Peyer's patch (tissue), 4 donors: ENCODE measurements at regions not wholly inside any gene's neighbourhood (a gene's known extent, or its start where the extent isn't known, plus 50 kb on each side); places are given as distances from the start of the nearest gene placed in this dataset.

ENCODE experiments used
- DNase-seq, 3 donors: peaks; one replicate each; pipeline ENCODE4 v3.0.0-alpha.2; 2017 to 2019
- H3K27ac ChIP-seq, 4 donors: fragments of 200-600 bp; sonication (generic); one replicate each; pipeline ENCODE4 v1.5.1; 2016 to 2019
- H3K27me3 ChIP-seq, 2 donors: fragments of 200-600 bp; sonication (generic); one replicate each; pipeline ENCODE4 v1.5.1; 2019
- H3K36me3 ChIP-seq, 3 donors: fragments of 200-600 bp; sonication (generic); one replicate each; pipeline ENCODE4 v1.5.1; 2016 to 2019
- H3K4me1 ChIP-seq, 4 donors: fragments of 200-600 bp; sonication (generic); one replicate each; pipeline ENCODE4 v1.5.1; 2016 to 2019
- H3K4me3 ChIP-seq, 4 donors: fragments of 200-600 bp; sonication (generic); 1 replicate in 3 of 4; 2 replicates in 1 of 4; pipeline ENCODE4 v1.5.1; 2016 to 2019; ENCODE audit warnings: mild to moderate bottlenecking in 1 of 4
- H3K9me3 ChIP-seq, 4 donors: fragments of 200-600 bp; sonication (generic); one replicate each; pipeline ENCODE4 v1.5.1; 2016 to 2019; ENCODE audit warnings: mild to moderate bottlenecking in 1 of 4
- CTCF ChIP-seq, 6 experiments: fragments of 450-650 bp in 4 of 6; fragments of 200-600 bp in 2 of 6; sonication (generic) in 1 of 6; IDR thresholded peaks; one replicate each; pipeline ENCODE4 v1.5.1; 2017 to 2019; ENCODE audit warnings: antibody characterized with exemption in 6 of 6, mild to moderate bottlenecking in 3 of 6, moderate library complexity in 1 of 6
- POLR2A ChIP-seq, 2 donors: fragments of 450-650 bp; IDR thresholded peaks; one replicate each; pipeline ENCODE4 v1.5.1; 2017; ENCODE audit warnings: antibody characterized with exemption in 2 of 2, mild to moderate bottlenecking in 2 of 2, moderate library complexity in 2 of 2
- small RNA-seq, 2 donors: library from RNA; depleted of rRNA; stranded (forward); fragments of <200 nt; gene quantifications; one replicate each; pipeline ENCODE3, GENCODE V24; 2016

DNA sequence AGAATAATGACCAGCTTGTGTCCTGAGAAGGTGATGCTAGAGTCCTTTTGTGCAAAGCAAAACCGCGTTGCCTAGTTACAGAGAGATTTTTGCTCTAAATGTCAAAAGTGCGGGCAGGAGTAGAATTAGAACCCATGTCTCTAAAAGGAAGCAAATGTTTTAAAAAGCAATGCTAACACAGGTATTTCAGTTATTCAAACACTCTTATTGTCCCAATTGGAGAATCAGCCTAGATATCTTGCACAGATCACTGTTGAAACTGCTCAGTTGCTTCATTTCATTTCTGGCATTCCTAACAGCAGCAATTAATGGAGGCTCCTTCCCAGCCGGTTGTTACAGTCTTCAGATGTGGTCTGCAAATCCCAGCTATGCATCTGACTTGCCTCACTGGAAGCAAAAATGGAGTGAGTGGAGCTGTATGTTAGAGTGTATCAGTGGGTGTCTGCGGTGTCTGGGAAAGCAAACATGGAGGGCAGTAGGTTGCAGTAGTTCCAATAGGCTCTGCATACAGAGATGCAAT lies 55.6 kb upstream of the SEMA6D start:
- Histone ChIP-seq H3K9me3 (no peaks in the 10 kb centered on the region), H3K27ac (no peak overlapping the region), H3K4me1 (no peaks in the 10 kb centered on the region), H3K4me3 (no peak overlapping the region), H3K27me3 (no peaks in the 10 kb centered on the region), H3K36me3 (no peaks in the 10 kb centered on the region)
- TF ChIP-seq POLR2A (IDR thresholded peaks at IDR 0.05) (no peak), CTCF (IDR thresholded peaks at IDR 0.05) (no peak)
- DNase-seq = no peak

GRCh38 chr15:47663101-47663500 lies 54.2 kb upstream of the SEMA6D start:
- H3K4me1 ChIP-seq = no peaks in the 10 kb centered on the region
- H3K27ac ChIP-seq = no peak overlapping the region
- TF ChIP-seq CTCF (IDR thresholded peaks at IDR 0.05) (no peak), POLR2A (IDR thresholded peaks at IDR 0.05) (no peak)
- no peaks in the 10 kb centered on the region for H3K9me3 ChIP-seq
- DNase-seq = no peak
- H3K4me3 ChIP-seq = no peak overlapping the region
- H3K27me3 ChIP-seq = no peaks in the 10 kb centered on the region
- no peaks in the 10 kb centered on the region for H3K36me3 ChIP-seq

Small RNA genes in the stretch of these regions (small RNA-seq; reads per million reads assigned to genes)
- gene MTND5P40 = 0 reads per million in 2 donors
- 0 reads per million in 2 donors for gene RF01182
- gene RN7SKP139 = 0 reads per million in 2 donors
- gene RNU6-1014P = 0 reads per million in 2 donors
